OCI-LY3 (cell line): ENCODE measurements at regions not wholly inside any gene's neighbourhood (a gene's known extent, or its start where the extent isn't known, plus 50 kb on each side); places are given as distances from the start of the nearest gene placed in this dataset.

Source experiments
- H2AFZ ChIP-seq: fragments of 200-600, 300-600 bp; shearing (Covaris generic); 2 replicates; pipeline ENCODE4 v1.6.0; 2014; ENCODE audit warnings: antibody characterized with exemption, low read depth, low read length
- H3K27ac ChIP-seq: fragments of 200-600, 300-600 bp; sonication (generic); 2 replicates; pipeline ENCODE4 v1.5.1; 2014; ENCODE audit warnings: mild to moderate bottlenecking, low read length, moderate library complexity, mixed read lengths
- H3K27me3 ChIP-seq: fragments of 200-600, 300-600 bp; sonication (generic); 2 replicates; pipeline ENCODE4 v1.6.1; 2014; ENCODE audit warnings: low read depth, low read length, mixed read lengths
- H3K36me3 ChIP-seq: fragments of 200-600, 300-600 bp; sonication (generic); replicated peaks from 2 replicates; pipeline ENCODE3; 2014; ENCODE audit warnings: low read depth, low read length, mixed read lengths
- H3K4me1 ChIP-seq: fragments of 300-600, 200-600 bp; sonication (generic); 2 replicates; pipeline ENCODE4 v1.6.1; 2014; ENCODE audit warnings: low read length, mixed read lengths
- H3K4me2 ChIP-seq: fragments of 200-600, 300-600 bp; sonication (generic); 2 replicates; pipeline ENCODE4 v1.6.1; 2014; ENCODE audit warnings: low read length, mixed read lengths
- H3K4me3 ChIP-seq: fragments of 300-600, 200-600 bp; sonication (generic); 2 replicates; pipeline ENCODE4 v1.5.1; 2014; ENCODE audit warnings: antibody characterized with exemption, mild to moderate bottlenecking, low read length, moderate library complexity
- H3K79me2 ChIP-seq: fragments of 300-600, 200-600 bp; shearing (Covaris generic); 2 replicates; pipeline ENCODE4 v1.6.1; 2014; ENCODE audit warnings: mild to moderate bottlenecking, low read length, mixed read lengths
- H3K9ac ChIP-seq: fragments of 300-600, 200-600 bp; shearing (Covaris generic); 2 replicates; pipeline ENCODE4 v1.6.0; 2014; ENCODE audit warnings: mild to moderate bottlenecking, low read length, moderate library complexity
- H3K9me3 ChIP-seq: fragments of 200-600, 300-600 bp; shearing (Covaris generic); 2 replicates; pipeline ENCODE4 v1.6.1; 2014; ENCODE audit warnings: low read length, mixed read lengths; ENCODE audit not compliant: insufficient read depth
- H4K20me1 ChIP-seq: fragments of 200-600, 300-600 bp; sonication (generic); 2 replicates; pipeline ENCODE4 v1.6.1; 2016; ENCODE audit warnings: low read length, mixed read lengths; ENCODE audit not compliant: insufficient read depth
- EZH2phosphoT487 ChIP-seq: fragments of 200-600 bp; shearing (Covaris generic); IDR thresholded peaks from 2 replicates; pipeline ENCODE4 v1.6.1; 2018; ENCODE audit warnings: antibody characterized with exemption, mixed run types, low read depth
- TF ChIP-seq, protein P1 (sequence below): fragments of 200-600, 300-600 bp; sonication (generic); IDR thresholded peaks from 2 replicates; pipeline ENCODE4 v1.5.1; 2014; ENCODE audit warnings: antibody characterized with exemption, low read length, low read depth

DNA sequence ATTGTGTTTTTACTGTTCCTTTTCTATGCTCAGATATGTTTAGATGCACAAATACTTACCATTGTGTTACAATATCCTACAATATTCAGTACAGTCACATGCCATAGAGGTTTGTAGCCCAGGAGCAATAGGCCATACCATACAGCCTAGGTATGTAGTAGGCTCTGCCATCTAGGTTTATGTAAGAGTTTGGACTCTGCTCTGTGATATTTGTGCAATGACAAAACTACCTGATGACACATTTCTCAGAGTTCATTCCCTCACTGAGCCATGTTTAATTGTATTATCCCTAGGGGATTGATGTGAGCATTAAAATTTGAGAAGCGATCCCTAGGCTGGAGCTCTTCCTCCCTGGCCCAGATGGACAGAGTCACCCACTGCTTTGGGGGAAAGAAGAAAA, 270.0 kb upstream of the PROK2 start:
- Histone ChIP-seq H3K9ac (no peak overlapping the region), H3K36me3 (no peaks in the 10 kb centered on the region), H3K4me2 (no peak overlapping the region), H3K9me3 (no peaks in the 10 kb centered on the region), H3K27ac (no peak overlapping the region), H3K79me2 (no peaks in the 10 kb centered on the region), H3K4me1 (no peaks in the 10 kb centered on the region), H3K27me3 (peaks cover 15% of the 10 kb centered on the region; the same call in 1 of the 2 replicates), H2AFZ (no peak overlapping the region), H4K20me1 (no peaks in the 10 kb centered on the region; the same call in 1 of the 2 replicates), H3K4me3 (no peak overlapping the region)
- no peak for TF ChIP-seq EZH2phosphoT487
- TF ChIP-seq, protein P1, sequence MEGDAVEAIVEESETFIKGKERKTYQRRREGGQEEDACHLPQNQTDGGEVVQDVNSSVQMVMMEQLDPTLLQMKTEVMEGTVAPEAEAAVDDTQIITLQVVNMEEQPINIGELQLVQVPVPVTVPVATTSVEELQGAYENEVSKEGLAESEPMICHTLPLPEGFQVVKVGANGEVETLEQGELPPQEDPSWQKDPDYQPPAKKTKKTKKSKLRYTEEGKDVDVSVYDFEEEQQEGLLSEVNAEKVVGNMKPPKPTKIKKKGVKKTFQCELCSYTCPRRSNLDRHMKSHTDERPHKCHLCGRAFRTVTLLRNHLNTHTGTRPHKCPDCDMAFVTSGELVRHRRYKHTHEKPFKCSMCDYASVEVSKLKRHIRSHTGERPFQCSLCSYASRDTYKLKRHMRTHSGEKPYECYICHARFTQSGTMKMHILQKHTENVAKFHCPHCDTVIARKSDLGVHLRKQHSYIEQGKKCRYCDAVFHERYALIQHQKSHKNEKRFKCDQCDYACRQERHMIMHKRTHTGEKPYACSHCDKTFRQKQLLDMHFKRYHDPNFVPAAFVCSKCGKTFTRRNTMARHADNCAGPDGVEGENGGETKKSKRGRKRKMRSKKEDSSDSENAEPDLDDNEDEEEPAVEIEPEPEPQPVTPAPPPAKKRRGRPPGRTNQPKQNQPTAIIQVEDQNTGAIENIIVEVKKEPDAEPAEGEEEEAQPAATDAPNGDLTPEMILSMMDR, result no peak

DNA sequence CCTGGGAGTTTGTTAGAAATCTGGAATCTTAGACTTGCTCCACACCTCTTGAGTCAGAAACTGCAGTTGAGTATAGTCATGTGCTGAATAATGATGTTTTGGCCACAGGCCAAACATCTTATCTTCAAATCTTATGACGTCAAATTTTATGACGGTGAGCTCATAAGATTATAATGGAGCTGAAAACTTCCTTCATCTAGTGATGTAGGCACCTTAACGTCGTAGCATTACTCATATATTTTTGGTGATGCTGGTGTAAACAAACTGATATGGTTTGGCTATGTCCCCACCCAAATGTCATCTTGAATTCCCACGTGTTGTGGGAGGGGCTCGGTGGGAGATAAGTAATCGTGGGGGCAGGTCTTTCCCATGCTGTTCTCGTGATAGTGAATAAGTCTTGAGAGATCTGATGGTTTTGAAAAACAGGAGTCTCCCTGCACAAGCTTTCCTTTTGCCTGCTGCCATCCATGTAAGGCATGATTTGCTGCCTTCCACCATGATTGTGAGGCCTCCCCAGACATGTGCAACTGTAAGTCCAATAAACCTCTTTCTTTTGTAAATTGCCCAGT, 268.0 kb upstream of the PROK2 start:
- Histone ChIP-seq H3K36me3 (no peaks in the 10 kb centered on the region), H3K27me3 (peaks cover 28% of the 10 kb centered on the region), H3K4me2 (no peak overlapping the region), H3K9me3 (no peaks in the 10 kb centered on the region), H3K9ac (no peak overlapping the region), H3K4me3 (no peak overlapping the region), H3K79me2 (no peaks in the 10 kb centered on the region), H3K4me1 (no peaks in the 10 kb centered on the region), H3K27ac (no peak overlapping the region), H4K20me1 (no peaks in the 10 kb centered on the region; the same call in 1 of the 2 replicates), H2AFZ (no peak overlapping the region)
- TF ChIP-seq, protein P1, result no peak
- TF ChIP-seq EZH2phosphoT487, result no peak

DNA sequence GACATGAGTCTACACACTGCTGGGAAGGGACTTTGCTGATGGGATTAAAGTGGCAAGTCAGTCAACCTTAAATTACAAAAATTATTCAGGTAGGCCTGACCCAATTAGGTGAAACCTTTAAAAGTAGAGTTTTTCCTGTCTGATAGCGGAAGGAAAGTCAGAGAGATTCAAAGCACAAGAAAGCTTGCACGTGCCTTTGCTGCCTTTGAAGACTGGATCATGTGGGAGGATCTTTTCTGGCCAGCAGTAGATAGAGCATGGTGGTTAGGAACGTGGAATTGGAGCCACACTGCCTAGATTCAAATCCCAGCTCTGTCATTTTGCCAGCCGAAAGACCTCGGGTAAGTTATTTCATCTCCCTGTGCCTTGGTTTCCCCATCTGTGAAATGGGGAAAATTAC, 265.8 kb upstream of the PROK2 start:
- Histone ChIP-seq H3K9me3 (no peaks in the 10 kb centered on the region), H3K4me2 (no peak overlapping the region), H3K9ac (no peak overlapping the region), H3K27ac (no peak overlapping the region), H3K27me3 (peaks cover 29% of the 10 kb centered on the region), H3K4me1 (no peaks in the 10 kb centered on the region), H3K79me2 (no peaks in the 10 kb centered on the region), H2AFZ (no peak overlapping the region), H3K36me3 (no peaks in the 10 kb centered on the region), H4K20me1 (no peaks in the 10 kb centered on the region; the same call in 1 of the 2 replicates), H3K4me3 (no peak overlapping the region)
- TF ChIP-seq, protein P1, result no peak
- no peak for TF ChIP-seq EZH2phosphoT487

- Histone ChIP-seq H3K9ac (no peak overlapping the region), H3K9me3 (no peaks in the 10 kb centered on the region), H3K79me2 (no peaks in the 10 kb centered on the region), H4K20me1 (no peaks in the 10 kb centered on the region; the same call in 1 of the 2 replicates), H3K4me3 (no peak overlapping the region), H3K4me1 (no peaks in the 10 kb centered on the region), H3K36me3 (no peaks in the 10 kb centered on the region), H2AFZ (no peak overlapping the region), H3K4me2 (no peak overlapping the region), H3K27ac (no peak overlapping the region), H3K27me3 (peaks cover 29% of the 10 kb centered on the region)
- no peak for TF ChIP-seq EZH2phosphoT487
- TF ChIP-seq, protein P1, result no peak
These were observed 265.2 kb upstream of the PROK2 start for GRCh38 chr3:72050048-72050632.
